ENCODE measurements at regions not wholly inside any gene's neighbourhood (a gene's known extent, or its start where the extent isn't known, plus 50 kb on each side); places are given as distances from the start of the nearest gene placed in this dataset.
"Not testable (repeated sequence)": the region's sequence is repeated elsewhere in the genome, so short reads cannot be mapped to it uniquely, and the experiment has no call there.

DNA sequence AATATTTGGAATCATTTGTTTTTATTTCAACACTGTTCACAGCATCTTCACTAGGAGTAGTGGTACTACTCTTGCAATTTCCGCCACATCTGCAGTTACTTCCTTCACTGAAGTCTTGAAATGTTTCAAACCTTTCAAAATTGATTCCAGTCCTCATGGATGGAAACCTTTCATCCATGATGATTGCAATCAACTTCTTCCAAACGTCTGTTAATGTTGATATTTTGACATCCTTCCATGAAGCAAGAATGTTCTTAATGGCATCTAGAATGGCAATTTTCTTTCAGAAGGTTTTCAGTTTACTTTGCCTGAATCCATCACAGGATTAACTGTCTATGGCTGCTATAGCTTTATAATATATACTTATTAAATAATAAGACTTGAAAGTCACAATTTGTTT is 736.8 kb upstream of the CA10 start:
- H3K4me1 ChIP-seq = no peaks in the 10 kb centered on the region
- no peak overlapping the region for H3K27ac ChIP-seq
- H3K4me3 ChIP-seq = no peak overlapping the region
- no peaks in the 10 kb centered on the region for H3K9me3 ChIP-seq
- no peaks in the 10 kb centered on the region for H3K36me3 ChIP-seq
- TF ChIP-seq, protein P1, sequence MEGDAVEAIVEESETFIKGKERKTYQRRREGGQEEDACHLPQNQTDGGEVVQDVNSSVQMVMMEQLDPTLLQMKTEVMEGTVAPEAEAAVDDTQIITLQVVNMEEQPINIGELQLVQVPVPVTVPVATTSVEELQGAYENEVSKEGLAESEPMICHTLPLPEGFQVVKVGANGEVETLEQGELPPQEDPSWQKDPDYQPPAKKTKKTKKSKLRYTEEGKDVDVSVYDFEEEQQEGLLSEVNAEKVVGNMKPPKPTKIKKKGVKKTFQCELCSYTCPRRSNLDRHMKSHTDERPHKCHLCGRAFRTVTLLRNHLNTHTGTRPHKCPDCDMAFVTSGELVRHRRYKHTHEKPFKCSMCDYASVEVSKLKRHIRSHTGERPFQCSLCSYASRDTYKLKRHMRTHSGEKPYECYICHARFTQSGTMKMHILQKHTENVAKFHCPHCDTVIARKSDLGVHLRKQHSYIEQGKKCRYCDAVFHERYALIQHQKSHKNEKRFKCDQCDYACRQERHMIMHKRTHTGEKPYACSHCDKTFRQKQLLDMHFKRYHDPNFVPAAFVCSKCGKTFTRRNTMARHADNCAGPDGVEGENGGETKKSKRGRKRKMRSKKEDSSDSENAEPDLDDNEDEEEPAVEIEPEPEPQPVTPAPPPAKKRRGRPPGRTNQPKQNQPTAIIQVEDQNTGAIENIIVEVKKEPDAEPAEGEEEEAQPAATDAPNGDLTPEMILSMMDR (IDR thresholded peaks at IDR 0.05) = no peak
- WGBS, 2 donors = 38 to 48% methylated on average over 2 of the region's 2 CpGs
- H3K27me3 ChIP-seq = no peaks in the 10 kb centered on the region
- no peak for DNase-seq (ENCODE audit: low spot score in 2 of 2)

DNA sequence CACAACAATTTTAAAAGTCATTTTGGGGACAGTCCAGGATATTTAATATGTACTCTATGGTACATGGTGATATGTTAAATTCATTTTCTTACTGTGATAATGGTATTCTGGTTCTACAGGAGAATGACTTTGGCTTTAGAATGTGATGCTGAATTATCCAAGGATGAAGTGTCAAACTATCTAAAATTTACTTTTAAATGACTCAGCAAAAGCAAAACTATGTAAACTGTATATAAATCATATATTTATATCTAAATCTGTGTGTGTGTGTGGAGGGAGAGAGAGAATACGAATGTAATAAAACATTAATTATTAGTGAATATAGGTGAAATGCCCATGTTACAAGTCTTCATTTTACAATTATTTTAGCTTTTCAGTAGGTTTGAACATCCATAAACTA is 733.8 kb upstream of the CA10 start:
- Histone ChIP-seq H3K27me3 (no peaks in the 10 kb centered on the region), H3K4me1 (no peaks in the 10 kb centered on the region), H3K27ac (no peak overlapping the region), H3K36me3 (no peaks in the 10 kb centered on the region), H3K4me3 (no peak overlapping the region), H3K9me3 (no peaks in the 10 kb centered on the region)
- no peak for TF ChIP-seq EP300 (IDR thresholded peaks at IDR 0.05)
- TF ChIP-seq, protein P1 (IDR thresholded peaks at IDR 0.05) = no peak
- TF ChIP-seq POLR2A (IDR thresholded peaks at IDR 0.05) = no peak
- WGBS, 2 donors = 90 to 92% methylated on average over 1 of the region's 1 CpG
- DNase-seq (ENCODE audit: low spot score in 2 of 2) = no peak

DNA sequence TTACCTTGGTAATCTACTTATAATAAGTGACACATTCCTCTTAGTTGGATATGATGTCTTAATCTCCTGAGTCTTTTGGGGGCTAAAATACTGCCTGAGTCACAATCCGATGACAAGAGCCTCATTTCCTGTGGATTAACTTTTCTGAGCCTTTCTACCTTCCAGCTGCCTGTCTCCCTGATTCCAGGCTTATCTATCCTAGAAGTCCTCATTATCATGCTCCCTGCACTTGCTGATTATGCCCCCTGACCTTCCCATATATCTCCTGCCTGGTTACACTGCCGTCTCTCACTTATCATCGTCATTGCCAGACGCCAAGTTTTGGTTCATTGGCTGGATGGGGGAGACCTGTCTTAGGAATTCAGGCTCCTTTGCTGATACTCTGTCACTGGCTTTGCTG is 727.4 kb upstream of the CA10 start:
- Histone ChIP-seq H3K36me3 (no peaks in the 10 kb centered on the region), H3K4me3 (no peak overlapping the region), H3K4me1 (no peaks in the 10 kb centered on the region), H3K27me3 (no peaks in the 10 kb centered on the region), H3K27ac (no peak overlapping the region), H3K9me3 (no peaks in the 10 kb centered on the region)
- 59 to 62% methylated on average over 4 of the region's 4 CpGs for WGBS, 2 donors
- TF ChIP-seq POLR2A (IDR thresholded peaks at IDR 0.05) (no peak), EP300 (IDR thresholded peaks at IDR 0.05) (no peak)
- TF ChIP-seq, protein P1 (IDR thresholded peaks at IDR 0.05) = no peak
- no peak for DNase-seq (ENCODE audit: low spot score in 2 of 2)

DNA sequence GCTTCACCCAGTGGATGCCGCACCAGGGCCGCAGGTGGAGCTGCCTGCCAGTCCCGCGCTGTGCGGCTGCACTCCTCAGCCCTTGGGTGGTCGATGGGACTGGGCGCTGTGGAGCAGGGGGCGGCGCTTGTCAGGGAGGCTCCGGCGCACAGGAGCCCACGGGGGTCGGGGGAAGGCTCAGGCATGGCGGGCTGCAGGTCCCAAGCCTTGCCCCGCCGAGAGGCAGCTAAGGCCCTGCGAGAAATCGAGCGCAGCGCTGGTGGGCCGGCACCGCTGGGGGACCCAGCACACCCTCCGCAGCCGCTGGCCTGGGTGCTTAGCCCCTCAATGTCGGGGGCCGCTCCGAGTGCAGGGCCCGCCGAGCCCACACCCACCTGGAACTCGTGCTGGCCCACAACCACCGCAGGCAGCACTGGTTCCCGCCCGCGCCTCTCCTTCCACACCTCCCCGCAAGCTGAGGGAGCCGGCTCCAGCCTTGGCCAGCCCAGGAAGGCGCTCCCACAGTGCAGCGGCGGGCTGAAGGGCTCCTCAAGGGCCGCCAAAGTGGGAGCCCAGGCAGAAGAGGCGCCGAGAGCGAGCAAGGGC is 725.5 kb upstream of the CA10 start:
- not testable (repeated sequence) for H3K4me3 ChIP-seq; H3K9me3 ChIP-seq; DNase-seq (ENCODE audit: low spot score in 2 of 2)

DNA sequence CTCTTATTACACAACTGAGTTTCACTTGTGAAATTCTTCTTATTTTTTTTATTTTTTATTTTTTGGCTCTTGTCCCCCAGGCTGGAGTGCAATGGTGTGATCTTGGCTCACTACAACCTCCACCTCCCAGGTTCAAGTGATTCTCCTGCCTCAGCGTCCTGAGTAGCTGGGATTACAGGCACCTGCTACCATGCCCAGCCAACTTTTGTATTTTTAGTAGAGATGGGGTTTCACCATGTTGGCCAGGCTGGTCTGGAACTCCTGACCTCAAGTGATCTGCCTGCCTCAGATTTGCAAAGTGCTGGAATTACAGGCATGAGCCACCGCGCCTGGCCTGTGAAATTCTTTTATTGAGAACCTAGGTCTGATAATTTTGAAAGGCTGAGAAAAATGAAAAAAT is 688.3 kb upstream of the CA10 start:
- not testable (repeated sequence) for H3K4me1 ChIP-seq; H3K36me3 ChIP-seq; DNase-seq (ENCODE audit: low spot score in 2 of 2); H3K4me3 ChIP-seq; H3K9me3 ChIP-seq; H3K27ac ChIP-seq; H3K27me3 ChIP-seq
- WGBS, 2 donors = 91 to 94% methylated on average over 3 of the region's 3 CpGs

More for the DNA sequence above, 725.5 kb upstream of the CA10 start:
- not testable (repeated sequence) for H3K27me3 ChIP-seq, H3K4me1 ChIP-seq, H3K36me3 ChIP-seq, H3K27ac ChIP-seq
- 57 to 62% methylated on average over 13 to 41 of the region's 43 CpGs for WGBS, 2 donors

DNA sequence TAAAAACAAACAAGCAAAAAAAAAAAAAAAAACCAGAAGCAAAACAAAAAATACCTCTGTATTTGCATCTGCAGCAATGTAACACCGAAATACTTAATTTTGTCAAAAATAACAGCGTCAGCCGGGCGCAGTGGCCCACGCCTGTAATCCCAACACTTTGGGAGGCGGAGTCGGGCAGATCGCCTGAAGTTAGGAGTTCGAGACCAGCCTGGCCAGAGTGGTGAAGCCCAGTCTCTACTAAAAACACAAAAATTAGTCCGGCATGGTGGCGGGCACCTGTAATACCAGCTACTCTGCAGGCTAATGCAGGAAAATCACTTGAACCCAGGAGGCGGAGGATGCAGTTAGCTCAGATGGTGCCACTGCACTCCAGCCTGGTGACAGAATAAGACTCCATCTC is 683.5 kb upstream of the CA10 start:
- H3K4me3 ChIP-seq = no peak overlapping the region
- no peaks in the 10 kb centered on the region for H3K27me3 ChIP-seq
- H3K4me1 ChIP-seq = peaks cover 0 to 4% (median 0%) of the 10 kb centered on the region in 4 donors
- no peaks in the 10 kb centered on the region for H3K36me3 ChIP-seq
- WGBS, 2 donors = 97 to 99% methylated on average over 12 of the region's 12 CpGs
- H3K27ac ChIP-seq = no peak overlapping the region
- H3K9me3 ChIP-seq = no peaks in the 10 kb centered on the region
- TF ChIP-seq POLR2A (IDR thresholded peaks at IDR 0.05) (no peak), EP300 (IDR thresholded peaks at IDR 0.05) (no peak)
- TF ChIP-seq, protein P1 (IDR thresholded peaks at IDR 0.05) = no peak
- no peak for DNase-seq (ENCODE audit: low spot score in 2 of 2)

All from tibial nerve (tissue), 4 donors.